ENCODE measurements at regions not wholly inside any gene's neighbourhood (a gene's known extent, or its start where the extent isn't known, plus 50 kb on each side); places are given as distances from the start of the nearest gene placed in this dataset.

DNA sequence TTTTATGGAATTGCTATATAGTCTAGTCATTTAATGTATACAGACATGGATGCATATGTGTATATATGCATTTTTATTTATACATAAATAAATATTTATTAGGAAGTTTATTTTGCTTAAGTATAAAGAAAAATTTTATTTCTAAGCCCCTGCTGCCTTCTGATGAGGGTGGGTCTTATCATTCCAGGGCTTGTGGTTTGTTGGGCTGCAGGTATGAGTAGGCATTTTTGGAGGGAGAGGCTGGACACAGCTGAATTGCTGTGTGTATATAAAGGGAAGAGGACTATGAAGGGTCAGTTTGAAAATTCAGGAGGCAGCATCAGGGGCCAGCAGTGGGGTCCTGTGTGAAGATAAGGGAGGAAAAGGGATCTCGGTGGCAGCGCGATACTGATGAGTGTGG, 189.4 kb downstream of the TMEM182 start:
- no peak for DNase-seq

DNA sequence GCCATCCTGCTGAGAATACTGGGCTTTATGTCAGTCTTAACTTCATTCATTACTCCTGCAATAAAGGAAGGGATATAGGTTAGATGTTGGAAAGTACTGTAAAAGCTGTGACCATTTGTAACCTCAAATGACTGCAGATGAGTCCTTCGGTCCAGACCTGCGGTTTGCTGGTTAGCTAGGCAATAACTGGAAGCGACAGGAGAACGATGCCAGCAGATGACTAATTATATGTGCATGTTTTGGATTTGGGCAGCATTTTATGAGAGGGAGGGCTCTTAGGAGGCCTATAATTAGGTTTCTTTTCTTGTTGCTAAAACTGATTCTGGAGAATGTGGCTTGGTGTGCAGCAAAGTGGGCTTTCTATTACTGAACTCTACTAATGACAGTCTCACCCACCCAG, 205.6 kb downstream of the TMEM182 start:
- intact Hi-C loops (cut with micrococcal nuclease): no loop called here
- no peaks in the 10 kb centered on the region for H3K9me3 ChIP-seq (replicated peaks)
- H3K36me3 ChIP-seq: no peaks in the 10 kb centered on the region
- H3K4me3 ChIP-seq: no peak overlapping the region
- no peaks in the 10 kb centered on the region for H3K27me3 ChIP-seq (ENCODE audit: low read depth)
- no peak overlapping the region for H3K27ac ChIP-seq (replicated peaks)
- no peaks in the 10 kb centered on the region for H3K4me1 ChIP-seq
- TF ChIP-seq, protein P1, sequence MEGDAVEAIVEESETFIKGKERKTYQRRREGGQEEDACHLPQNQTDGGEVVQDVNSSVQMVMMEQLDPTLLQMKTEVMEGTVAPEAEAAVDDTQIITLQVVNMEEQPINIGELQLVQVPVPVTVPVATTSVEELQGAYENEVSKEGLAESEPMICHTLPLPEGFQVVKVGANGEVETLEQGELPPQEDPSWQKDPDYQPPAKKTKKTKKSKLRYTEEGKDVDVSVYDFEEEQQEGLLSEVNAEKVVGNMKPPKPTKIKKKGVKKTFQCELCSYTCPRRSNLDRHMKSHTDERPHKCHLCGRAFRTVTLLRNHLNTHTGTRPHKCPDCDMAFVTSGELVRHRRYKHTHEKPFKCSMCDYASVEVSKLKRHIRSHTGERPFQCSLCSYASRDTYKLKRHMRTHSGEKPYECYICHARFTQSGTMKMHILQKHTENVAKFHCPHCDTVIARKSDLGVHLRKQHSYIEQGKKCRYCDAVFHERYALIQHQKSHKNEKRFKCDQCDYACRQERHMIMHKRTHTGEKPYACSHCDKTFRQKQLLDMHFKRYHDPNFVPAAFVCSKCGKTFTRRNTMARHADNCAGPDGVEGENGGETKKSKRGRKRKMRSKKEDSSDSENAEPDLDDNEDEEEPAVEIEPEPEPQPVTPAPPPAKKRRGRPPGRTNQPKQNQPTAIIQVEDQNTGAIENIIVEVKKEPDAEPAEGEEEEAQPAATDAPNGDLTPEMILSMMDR (IDR thresholded peaks at IDR 0.05; ENCODE audit: borderline replicate concordance): no peak
- DNase-seq: no peak

More for the DNA sequence above, 189.4 kb downstream of the TMEM182 start:
- Histone ChIP-seq H3K9me3 (replicated peaks) (no peaks in the 10 kb centered on the region), H3K36me3 (no peaks in the 10 kb centered on the region), H3K27ac (replicated peaks) (no peak overlapping the region), H3K4me1 (no peaks in the 10 kb centered on the region), H3K27me3 (ENCODE audit: low read depth) (no peaks in the 10 kb centered on the region), H3K4me3 (no peak overlapping the region)
- intact Hi-C loops (cut with micrococcal nuclease): no loop called here
- TF ChIP-seq, protein P1 (IDR thresholded peaks at IDR 0.05; ENCODE audit: borderline replicate concordance): no peak

DNA sequence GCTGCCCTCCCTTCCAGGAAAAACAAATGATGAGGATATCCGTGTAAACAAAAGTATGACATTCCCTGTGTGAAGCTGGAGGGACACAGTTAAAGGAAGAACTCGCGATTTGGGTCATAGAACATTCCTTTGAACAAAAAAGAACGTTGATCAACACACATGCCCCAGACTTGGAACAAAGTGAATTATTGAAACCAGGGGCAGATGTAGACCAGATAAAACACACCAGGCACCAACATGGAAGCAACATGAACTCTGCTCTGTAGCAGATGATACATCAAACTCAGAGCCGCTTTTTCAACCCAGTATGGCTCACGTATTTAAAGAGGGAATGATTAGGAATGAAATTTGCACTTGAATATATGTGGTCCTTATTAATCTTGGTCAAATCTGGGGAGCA, 206.5 kb downstream of the TMEM182 start:
- Histone ChIP-seq H3K27ac (replicated peaks) (no peak overlapping the region), H3K36me3 (no peaks in the 10 kb centered on the region), H3K4me3 (no peak overlapping the region), H3K27me3 (ENCODE audit: low read depth) (no peaks in the 10 kb centered on the region), H3K4me1 (no peaks in the 10 kb centered on the region), H3K9me3 (replicated peaks) (no peaks in the 10 kb centered on the region)
- DNase-seq: no peak
- intact Hi-C loops (cut with micrococcal nuclease): no loop called here
- TF ChIP-seq, protein P1 (IDR thresholded peaks at IDR 0.05; ENCODE audit: borderline replicate concordance): no peak

GRCh38 chr2:102971701-102972100, 209.9 kb downstream of the TMEM182 start:
- TF ChIP-seq, protein P1 (IDR thresholded peaks at IDR 0.05; ENCODE audit: borderline replicate concordance): no peak

GRCh38 chr2:102975996-102976975, 214.5 kb downstream of the TMEM182 start:
- no peaks in the 10 kb centered on the region for H3K36me3 ChIP-seq
- intact Hi-C loops (cut with micrococcal nuclease): no loop called here
- no peak for DNase-seq
- peaks cover 12% of the 10 kb centered on the region for H3K4me1 ChIP-seq
- no peak overlapping the region for H3K4me3 ChIP-seq
- H3K27ac ChIP-seq (replicated peaks): no peak overlapping the region
- H3K9me3 ChIP-seq (replicated peaks): no peaks in the 10 kb centered on the region
- TF ChIP-seq, protein P1 (IDR thresholded peaks at IDR 0.05; ENCODE audit: borderline replicate concordance): peak; percentile 61
- no peaks in the 10 kb centered on the region for H3K27me3 ChIP-seq (ENCODE audit: low read depth)

More at GRCh38 chr2:102971701-102972100, 209.9 kb downstream of the TMEM182 start:
- Histone ChIP-seq H3K36me3 (no peaks in the 10 kb centered on the region), H3K4me3 (no peak overlapping the region), H3K4me1 (peaks cover 2% of the 10 kb centered on the region), H3K9me3 (replicated peaks) (no peaks in the 10 kb centered on the region), H3K27me3 (ENCODE audit: low read depth) (no peaks in the 10 kb centered on the region), H3K27ac (replicated peaks) (no peak overlapping the region)
- no peak for DNase-seq
- intact Hi-C loops (cut with micrococcal nuclease): no loop called here

Measured in left ventricle myocardium inferior (tissue), 1 donor.